H1 (cell line): ENCODE measurements at regions not wholly inside any gene's neighbourhood (a gene's known extent, or its start where the extent isn't known, plus 50 kb on each side); places are given as distances from the start of the nearest gene placed in this dataset.

ENCODE experiments used
- BACH1 ChIP-seq: IDR thresholded peaks from 2 replicates; pipeline ENCODE4 v1.6.1; 2012; ENCODE audit warnings: low read length, improper control_type of control experiment
- JUN ChIP-seq: IDR thresholded peaks from 2 replicates; pipeline ENCODE4 v1.6.1; 2011; ENCODE audit warnings: low read depth, mild to moderate bottlenecking, improper control_type of control experiment, low read length
- JUND ChIP-seq: IDR thresholded peaks from 2 replicates; pipeline ENCODE4 v1.6.1; 2011; ENCODE audit warnings: mild to moderate bottlenecking, improper control_type of control experiment, low read length
- POLR2A ChIP-seq, 2 experiments: IDR thresholded peaks; 1 replicate in 1 of 2; 2 replicates in 1 of 2; pipeline ENCODE4 v1.6.1; 2011; ENCODE audit warnings: low read depth in 2 of 2, low read length in 2 of 2, mild to moderate bottlenecking in 2 of 2; ENCODE audit errors: control extremely low read depth in 1 of 2
- RNF2 ChIP-seq: fragments of 200-900, 300-1000 bp; sonication (generic); IDR thresholded peaks from 2 replicates; pipeline ENCODE4 v1.7.1; 2016; ENCODE audit warnings: borderline replicate concordance, low read depth, mild to moderate bottlenecking, antibody characterized with exemption, low read length; ENCODE audit not compliant: poor library complexity, severe bottlenecking; ENCODE audit errors: missing control alignments
- SP1 ChIP-seq: IDR thresholded peaks from 2 replicates; pipeline ENCODE4 v1.6.1; 2011; ENCODE audit warnings: low read depth, low read length
- SP2 ChIP-seq: IDR thresholded peaks from 2 replicates; pipeline ENCODE4 v1.6.1; 2012; ENCODE audit warnings: mild to moderate bottlenecking, low read length, inconsistent platforms
- SP4 ChIP-seq: IDR thresholded peaks from 2 replicates; pipeline ENCODE4 v1.6.1; 2012; ENCODE audit warnings: low read length, inconsistent platforms
- YY1 ChIP-seq: IDR thresholded peaks from 2 replicates; pipeline ENCODE4 v1.6.1; 2011; ENCODE audit warnings: low read depth, mild to moderate bottlenecking, low read length
- TF ChIP-seq, protein P1 (sequence below), 3 experiments: IDR thresholded peaks; 1 replicate in 2 of 3; 2 replicates in 1 of 3; pipeline versions ENCODE4 v1.5.1 to v1.6.1; 2011; ENCODE audit warnings: low read length in 3 of 3, mild to moderate bottlenecking in 3 of 3, inconsistent platforms in 2 of 3, low read depth in 1 of 3, moderate library complexity in 1 of 3; ENCODE audit not compliant: insufficient read depth in 1 of 3; ENCODE audit errors: control extremely low read depth in 1 of 3
- TF ChIP-seq, protein P2 (sequence below): IDR thresholded peaks from 2 replicates; pipeline ENCODE4 v1.6.1; 2012; ENCODE audit warnings: inconsistent platforms
- TF ChIP-seq, protein P3 (sequence below): IDR thresholded peaks from 2 replicates; pipeline ENCODE4 v1.6.1; 2012; ENCODE audit warnings: low read length, inconsistent platforms

DNA sequence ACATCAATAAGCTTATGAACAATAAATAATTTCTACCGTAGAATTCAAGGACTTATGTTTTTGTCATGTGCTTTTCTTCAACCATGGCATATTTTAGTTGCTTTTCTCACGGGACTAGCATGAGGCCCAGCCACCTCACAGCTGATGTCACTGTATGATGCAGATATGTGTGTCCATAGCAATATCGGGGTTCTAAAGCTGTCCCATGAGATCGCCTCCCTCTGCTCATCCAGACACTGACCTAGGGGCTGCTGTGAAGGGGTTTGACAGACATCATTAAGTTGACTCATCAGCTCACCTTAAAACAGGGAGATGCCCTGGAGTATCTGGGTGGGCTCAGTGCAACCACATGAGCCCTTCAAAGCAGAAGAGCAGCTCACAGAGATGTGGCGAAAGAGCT lies 210.3 kb upstream of the AJAP1 start:
- TF ChIP-seq RNF2 (no peak), POLR2A (IDR thresholded peaks at IDR 0.05; ENCODE audit: control extremely low read depth in 1 of 2, low read depth in 2 of 2, low read length in 2 of 2) (no peak), JUN (no peak), BACH1 (no peak), JUND (no peak), SP1 (no peak), SP4 (no peak), SP2 (no peak), YY1 (no peak)
- TF ChIP-seq, protein P1, sequence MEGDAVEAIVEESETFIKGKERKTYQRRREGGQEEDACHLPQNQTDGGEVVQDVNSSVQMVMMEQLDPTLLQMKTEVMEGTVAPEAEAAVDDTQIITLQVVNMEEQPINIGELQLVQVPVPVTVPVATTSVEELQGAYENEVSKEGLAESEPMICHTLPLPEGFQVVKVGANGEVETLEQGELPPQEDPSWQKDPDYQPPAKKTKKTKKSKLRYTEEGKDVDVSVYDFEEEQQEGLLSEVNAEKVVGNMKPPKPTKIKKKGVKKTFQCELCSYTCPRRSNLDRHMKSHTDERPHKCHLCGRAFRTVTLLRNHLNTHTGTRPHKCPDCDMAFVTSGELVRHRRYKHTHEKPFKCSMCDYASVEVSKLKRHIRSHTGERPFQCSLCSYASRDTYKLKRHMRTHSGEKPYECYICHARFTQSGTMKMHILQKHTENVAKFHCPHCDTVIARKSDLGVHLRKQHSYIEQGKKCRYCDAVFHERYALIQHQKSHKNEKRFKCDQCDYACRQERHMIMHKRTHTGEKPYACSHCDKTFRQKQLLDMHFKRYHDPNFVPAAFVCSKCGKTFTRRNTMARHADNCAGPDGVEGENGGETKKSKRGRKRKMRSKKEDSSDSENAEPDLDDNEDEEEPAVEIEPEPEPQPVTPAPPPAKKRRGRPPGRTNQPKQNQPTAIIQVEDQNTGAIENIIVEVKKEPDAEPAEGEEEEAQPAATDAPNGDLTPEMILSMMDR (IDR thresholded peaks at IDR 0.05; ENCODE audit: control extremely low read depth in 1 of 3, insufficient read depth in 1 of 3, low read depth in 1 of 3, low read length in 3 of 3): no peak
- TF ChIP-seq, protein P2, sequence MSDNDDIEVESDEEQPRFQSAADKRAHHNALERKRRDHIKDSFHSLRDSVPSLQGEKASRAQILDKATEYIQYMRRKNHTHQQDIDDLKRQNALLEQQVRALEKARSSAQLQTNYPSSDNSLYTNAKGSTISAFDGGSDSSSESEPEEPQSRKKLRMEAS: no peak
- TF ChIP-seq, protein P3, sequence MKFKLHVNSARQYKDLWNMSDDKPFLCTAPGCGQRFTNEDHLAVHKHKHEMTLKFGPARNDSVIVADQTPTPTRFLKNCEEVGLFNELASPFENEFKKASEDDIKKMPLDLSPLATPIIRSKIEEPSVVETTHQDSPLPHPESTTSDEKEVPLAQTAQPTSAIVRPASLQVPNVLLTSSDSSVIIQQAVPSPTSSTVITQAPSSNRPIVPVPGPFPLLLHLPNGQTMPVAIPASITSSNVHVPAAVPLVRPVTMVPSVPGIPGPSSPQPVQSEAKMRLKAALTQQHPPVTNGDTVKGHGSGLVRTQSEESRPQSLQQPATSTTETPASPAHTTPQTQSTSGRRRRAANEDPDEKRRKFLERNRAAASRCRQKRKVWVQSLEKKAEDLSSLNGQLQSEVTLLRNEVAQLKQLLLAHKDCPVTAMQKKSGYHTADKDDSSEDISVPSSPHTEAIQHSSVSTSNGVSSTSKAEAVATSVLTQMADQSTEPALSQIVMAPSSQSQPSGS: no peak
